ENCODE measurements at regions not wholly inside any gene's neighbourhood (a gene's known extent, or its start where the extent isn't known, plus 50 kb on each side); places are given as distances from the start of the nearest gene placed in this dataset.
A peak's percentile ranks its signal among the peaks of the same experiment; 100 is the strongest.
"Not testable (repeated sequence)": the region's sequence is repeated elsewhere in the genome, so short reads cannot be mapped to it uniquely, and the experiment has no call there.

- H3K4me3 Mint-ChIP-seq, result no peak overlapping the region
- Histone ChIP-seq H3K36me3 (ENCODE audit: insufficient read depth, low read length) (no peaks in the 10 kb centered on the region), H3K27ac (ENCODE audit: low read depth, low read length) (no peak overlapping the region), H3K9me3 (ENCODE audit: low read length) (no peaks in the 10 kb centered on the region), H3K4me3 (ENCODE audit: low read length) (no peak overlapping the region), H3K4me1 (ENCODE audit: insufficient read depth, low read length) (no peaks in the 10 kb centered on the region), H3K27me3 (ENCODE audit: insufficient read depth, low read length, poor library complexity, severe bottlenecking) (no peaks in the 10 kb centered on the region)
- CTCF ChIA-PET, result no interaction called here
- H3K9me3 Mint-ChIP-seq, result peaks cover 0 to 2% (median 0%) of the 10 kb centered on the region in 5 donors
- POLR2A ChIA-PET, result no interaction called here
- H3K4me1 Mint-ChIP-seq, result no peaks in the 10 kb centered on the region
- H3K36me3 Mint-ChIP-seq, result no peaks in the 10 kb centered on the region
- no peak overlapping the region for H3K27ac Mint-ChIP-seq
- H3K27me3 Mint-ChIP-seq, result peaks cover 1 to 5% of the 10 kb centered on the region in 2 donors
- no peak for DNase-seq
Measured at GRCh38 chr3:61416618-61417017, 144.8 kb upstream of the PTPRG start.

GRCh38 chr3:61417352-61417751, 144.0 kb upstream of the PTPRG start:
- Mint-ChIP-seq H3K4me3 (no peak overlapping the region), H3K36me3 (no peaks in the 10 kb centered on the region), H3K27ac (no peak overlapping the region), H3K27me3 (peaks cover 1 to 4% of the 10 kb centered on the region in 2 donors), H3K9me3 (peaks cover 0 to 2% (median 0%) of the 10 kb centered on the region in 5 donors), H3K4me1 (no peaks in the 10 kb centered on the region)
- DNase-seq, result no peak
- Histone ChIP-seq H3K27ac (ENCODE audit: low read depth, low read length) (no peak overlapping the region), H3K4me3 (ENCODE audit: low read length) (no peak overlapping the region), H3K9me3 (ENCODE audit: low read length) (no peaks in the 10 kb centered on the region), H3K36me3 (ENCODE audit: insufficient read depth, low read length) (no peaks in the 10 kb centered on the region), H3K27me3 (ENCODE audit: insufficient read depth, low read length, poor library complexity, severe bottlenecking) (no peaks in the 10 kb centered on the region), H3K4me1 (ENCODE audit: insufficient read depth, low read length) (no peaks in the 10 kb centered on the region)
- POLR2A ChIA-PET, result no interaction called here
- CTCF ChIA-PET, result no interaction called here

- H3K9me3 Mint-ChIP-seq, result peaks cover 0 to 2% (median 2%) of the 10 kb centered on the region in 5 donors
- H3K4me1 Mint-ChIP-seq, result no peaks in the 10 kb centered on the region
- DNase-seq, result no peak
- H3K4me3 ChIP-seq (ENCODE audit: low read length), result no peak overlapping the region
- H3K36me3 Mint-ChIP-seq, result no peaks in the 10 kb centered on the region
- CTCF ChIA-PET, result no interaction called here
- H3K4me1 ChIP-seq (ENCODE audit: insufficient read depth, low read length), result no peaks in the 10 kb centered on the region
- peak overlapping the region in 2 of 7 donors; percentile 6 to 65 for H3K4me3 Mint-ChIP-seq
- peaks cover 0 to 4% of the 10 kb centered on the region in 2 donors for H3K27me3 Mint-ChIP-seq
- no peaks in the 10 kb centered on the region for H3K9me3 ChIP-seq (ENCODE audit: low read length)
- no peaks in the 10 kb centered on the region for H3K27me3 ChIP-seq (ENCODE audit: insufficient read depth, low read length, poor library complexity, severe bottlenecking)
- H3K27ac ChIP-seq (ENCODE audit: low read depth, low read length), result no peak overlapping the region
- POLR2A ChIA-PET, result no interaction called here
- no peaks in the 10 kb centered on the region for H3K36me3 ChIP-seq (ENCODE audit: insufficient read depth, low read length)
- peak overlapping the region in 1 of 8 donors; percentile 23 for H3K27ac Mint-ChIP-seq
Measured at GRCh38 chr3:61420136-61420759, 141.1 kb upstream of the PTPRG start.

- DNase-seq, result no peak
- Histone ChIP-seq H3K4me1 (ENCODE audit: insufficient read depth, low read length) (no peaks in the 10 kb centered on the region), H3K27me3 (ENCODE audit: insufficient read depth, low read length, poor library complexity, severe bottlenecking) (no peaks in the 10 kb centered on the region), H3K9me3 (ENCODE audit: low read length) (no peaks in the 10 kb centered on the region), H3K27ac (ENCODE audit: low read depth, low read length) (no peak overlapping the region), H3K36me3 (ENCODE audit: insufficient read depth, low read length) (no peaks in the 10 kb centered on the region), H3K4me3 (ENCODE audit: low read length) (no peak overlapping the region)
- peaks cover 0 to 2% (median 0%) of the 10 kb centered on the region in 5 donors for H3K9me3 Mint-ChIP-seq
- H3K27ac Mint-ChIP-seq, result no peak overlapping the region
- no peak overlapping the region for H3K4me3 Mint-ChIP-seq
- POLR2A ChIA-PET, result no interaction called here
- no peaks in the 10 kb centered on the region for H3K36me3 Mint-ChIP-seq
- CTCF ChIA-PET, result no interaction called here
- H3K27me3 Mint-ChIP-seq, result peaks cover 0 to 4% of the 10 kb centered on the region in 2 donors
- H3K4me1 Mint-ChIP-seq, result no peaks in the 10 kb centered on the region
Measured at GRCh38 chr3:61422945-61423673, 138.3 kb upstream of the PTPRG start.

DNA sequence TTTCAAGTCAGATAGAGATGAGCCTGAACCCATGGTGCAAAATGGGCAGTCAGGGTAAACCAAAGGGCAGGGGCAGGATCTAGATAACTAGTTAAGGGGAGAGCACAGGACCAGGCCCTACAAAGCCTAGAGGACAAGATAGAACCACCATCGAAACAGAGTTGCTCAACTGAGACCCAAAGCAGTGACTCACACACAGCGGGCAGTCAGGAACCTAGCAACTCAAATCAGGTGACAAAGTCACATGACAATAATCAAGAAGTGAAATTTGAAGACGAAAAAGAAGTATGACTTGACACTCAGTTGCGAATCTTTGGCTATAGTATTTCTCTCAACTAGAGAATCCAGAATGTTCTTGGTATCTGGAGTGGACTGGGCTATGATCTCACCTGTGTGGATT, 136.0 kb upstream of the PTPRG start:
- Mint-ChIP-seq H3K4me1 (no peaks in the 10 kb centered on the region), H3K4me3 (no peak overlapping the region), H3K36me3 (no peaks in the 10 kb centered on the region), H3K27ac (no peak overlapping the region), H3K9me3 (peaks cover 0 to 2% (median 0%) of the 10 kb centered on the region in 5 donors), H3K27me3 (no peaks in the 10 kb centered on the region)
- CTCF ChIA-PET, result no interaction called here
- no peak overlapping the region for H3K4me3 ChIP-seq (ENCODE audit: low read length)
- no peaks in the 10 kb centered on the region for H3K9me3 ChIP-seq (ENCODE audit: low read length)
- POLR2A ChIA-PET, result no interaction called here
- no peaks in the 10 kb centered on the region for H3K4me1 ChIP-seq (ENCODE audit: insufficient read depth, low read length)
- no peaks in the 10 kb centered on the region for H3K36me3 ChIP-seq (ENCODE audit: insufficient read depth, low read length)
- no peak overlapping the region for H3K27ac ChIP-seq (ENCODE audit: low read depth, low read length)
- no peaks in the 10 kb centered on the region for H3K27me3 ChIP-seq (ENCODE audit: insufficient read depth, low read length, poor library complexity, severe bottlenecking)
- DNase-seq, result no peak

DNA sequence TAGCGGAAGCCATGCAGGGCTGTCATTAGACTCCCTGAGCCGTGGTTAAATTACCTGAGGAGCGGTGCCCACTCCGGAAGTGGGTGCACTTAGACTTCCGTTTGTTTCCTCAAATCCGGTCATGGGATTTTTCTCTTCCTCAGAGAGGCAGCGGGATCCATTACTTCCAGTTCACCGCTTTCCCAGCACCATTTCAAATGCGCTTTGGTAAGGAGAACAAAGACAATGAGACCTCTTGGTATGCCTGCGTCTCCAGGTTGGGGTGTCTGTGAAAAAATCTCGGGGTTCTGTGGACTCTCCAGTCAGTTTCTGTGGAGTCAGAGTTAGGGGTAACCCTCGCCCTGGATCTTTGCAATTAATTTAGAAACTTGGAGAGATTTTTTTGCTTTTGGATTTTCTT, 132.3 kb upstream of the PTPRG start:
- no peaks in the 10 kb centered on the region for H3K36me3 Mint-ChIP-seq
- no peak overlapping the region for H3K27ac Mint-ChIP-seq
- POLR2A ChIA-PET, result no interaction called here

GRCh38 chr3:61434901-61435300, 126.5 kb upstream of the PTPRG start:
- H3K9me3 Mint-ChIP-seq; DNase-seq; H3K27me3 Mint-ChIP-seq; H3K4me3 ChIP-seq (ENCODE audit: low read length); H3K27ac Mint-ChIP-seq; H3K4me1 ChIP-seq (ENCODE audit: insufficient read depth, low read length); H3K27ac ChIP-seq (ENCODE audit: low read depth, low read length); H3K9me3 ChIP-seq (ENCODE audit: low read length); POLR2A ChIA-PET; H3K4me3 Mint-ChIP-seq; H3K27me3 ChIP-seq (ENCODE audit: insufficient read depth, low read length, poor library complexity, severe bottlenecking); H3K36me3 ChIP-seq (ENCODE audit: insufficient read depth, low read length); H3K36me3 Mint-ChIP-seq; CTCF ChIA-PET; H3K4me1 Mint-ChIP-seq: not testable (repeated sequence)

More for the DNA sequence above, 132.3 kb upstream of the PTPRG start:
- DNase-seq, result no peak
- Mint-ChIP-seq H3K4me3 (no peak overlapping the region), H3K9me3 (peaks cover 0 to 2% (median 0%) of the 10 kb centered on the region in 5 donors), H3K4me1 (no peaks in the 10 kb centered on the region), H3K27me3 (no peaks in the 10 kb centered on the region)
- Histone ChIP-seq H3K4me3 (ENCODE audit: low read length) (no peak overlapping the region), H3K27ac (ENCODE audit: low read depth, low read length) (no peak overlapping the region), H3K9me3 (ENCODE audit: low read length) (no peaks in the 10 kb centered on the region), H3K36me3 (ENCODE audit: insufficient read depth, low read length) (no peaks in the 10 kb centered on the region), H3K27me3 (ENCODE audit: insufficient read depth, low read length, poor library complexity, severe bottlenecking) (no peaks in the 10 kb centered on the region), H3K4me1 (ENCODE audit: insufficient read depth, low read length) (no peaks in the 10 kb centered on the region)
- CTCF ChIA-PET, result no interaction called here

DNA sequence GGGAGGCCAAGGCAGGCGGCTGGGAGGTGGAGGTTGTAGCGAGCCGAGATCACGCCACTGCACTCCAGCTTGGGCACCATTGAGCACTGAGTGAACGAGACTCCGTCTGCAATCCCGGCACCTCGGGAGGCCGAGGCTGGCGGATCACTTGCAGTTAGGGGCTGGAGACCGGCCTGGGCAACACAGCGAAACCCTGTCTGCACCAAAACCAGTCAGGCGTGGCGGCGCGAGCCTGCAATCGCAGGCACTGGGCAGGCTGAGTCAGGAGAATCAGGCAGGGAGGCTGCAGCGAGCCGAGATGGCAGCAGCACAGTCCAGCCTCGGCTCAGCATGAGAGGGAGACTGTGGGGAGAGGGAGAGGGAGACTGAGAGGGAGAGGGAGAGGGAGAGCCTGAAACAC, 126.0 kb upstream of the PTPRG start:
- POLR2A ChIA-PET, result not testable (repeated sequence)

More for the DNA sequence above, 126.0 kb upstream of the PTPRG start:
- H3K27ac Mint-ChIP-seq; H3K4me3 Mint-ChIP-seq; DNase-seq; CTCF ChIA-PET; H3K27ac ChIP-seq (ENCODE audit: low read depth, low read length); H3K4me1 ChIP-seq (ENCODE audit: insufficient read depth, low read length); H3K36me3 ChIP-seq (ENCODE audit: insufficient read depth, low read length); H3K9me3 Mint-ChIP-seq; H3K27me3 Mint-ChIP-seq; H3K36me3 Mint-ChIP-seq; H3K4me1 Mint-ChIP-seq; H3K27me3 ChIP-seq (ENCODE audit: insufficient read depth, low read length, poor library complexity, severe bottlenecking); H3K9me3 ChIP-seq (ENCODE audit: low read length); H3K4me3 ChIP-seq (ENCODE audit: low read length): not testable (repeated sequence)

Data from CD8-positive, alpha-beta memory T cell (primary cell).